Stromal cell of bone marrow (primary cell): ENCODE measurements at regions not wholly inside any gene's neighbourhood (a gene's known extent, or its start where the extent isn't known, plus 50 kb on each side); places are given as distances from the start of the nearest gene placed in this dataset.
"Not testable (repeated sequence)": the region's sequence is repeated elsewhere in the genome, so short reads cannot be mapped to it uniquely, and the experiment has no call there.

ENCODE experiments used
- DNase-seq: peaks from one replicate; pipeline ENCODE4 v3.0.0-alpha.2; 2012; ENCODE audit warnings: low read depth

GRCh38 chr10:121135512-121135911 lies 284.4 kb downstream of the WDR11 start:
- no peak for DNase-seq

GRCh38 chr10:121137533-121137932 lies 286.4 kb downstream of the WDR11 start:
- DNase-seq: no peak

- DNase-seq: no peak
These were observed 287.1 kb downstream of the WDR11 start for GRCh38 chr10:121138112-121138860.

GRCh38 chr10:121138918-121139317 lies 287.8 kb downstream of the WDR11 start:
- no peak for DNase-seq

GRCh38 chr10:121145802-121146395 lies 294.7 kb downstream of the WDR11 start:
- not testable (repeated sequence) for DNase-seq

- no peak for DNase-seq
These were observed 297.8 kb downstream of the WDR11 start for GRCh38 chr10:121148921-121149320.

- no peak for DNase-seq
These were observed 300.9 kb downstream of the WDR11 start for GRCh38 chr10:121152033-121152432.

- DNase-seq: no peak
These were observed 301.8 kb downstream of the WDR11 start for GRCh38 chr10:121152935-121153334.

GRCh38 chr10:121154310-121154709 lies 303.1 kb downstream of the WDR11 start:
- DNase-seq: no peak

- peak; percentile 31 for DNase-seq
These were observed 303.7 kb downstream of the WDR11 start for GRCh38 chr10:121154846-121155245.

GRCh38 chr10:121155742-121156474 lies 304.7 kb downstream of the WDR11 start:
- no peak for DNase-seq

- DNase-seq: no peak
These were observed 306.8 kb downstream of the WDR11 start for GRCh38 chr10:121157998-121158397.

- DNase-seq: no peak
These were observed 307.9 kb downstream of the WDR11 start for GRCh38 chr10:121158988-121159579.

GRCh38 chr10:121159670-121160069 lies 308.5 kb downstream of the WDR11 start:
- no peak for DNase-seq

- peak; percentile 80 for DNase-seq
These were observed 314.1 kb downstream of the WDR11 start for GRCh38 chr10:121165276-121165675.

GRCh38 chr10:121167534-121168243 lies 316.5 kb downstream of the WDR11 start:
- DNase-seq: no peak

GRCh38 chr10:121168545-121169216 lies 317.5 kb downstream of the WDR11 start:
- no peak for DNase-seq

- DNase-seq: no peak
These were observed 318.2 kb downstream of the WDR11 start for GRCh38 chr10:121169406-121169805.

- DNase-seq: no peak
These were observed 320.9 kb downstream of the WDR11 start for GRCh38 chr10:121171825-121172787.

GRCh38 chr10:121179006-121179405 lies 327.8 kb downstream of the WDR11 start:
- no peak for DNase-seq
